IMR-90 (cell line): ENCODE measurements at regions not wholly inside any gene's neighbourhood (a gene's known extent, or its start where the extent isn't known, plus 50 kb on each side); places are given as distances from the start of the nearest gene placed in this dataset.

Experiments
- ATAC-seq: fragments of 200-7000 bp; cut with Tn5 transposase; 2 replicates; pipeline ENCODE4 v1.9.1; 2020; ENCODE audit warnings: low read depth, mild to moderate bottlenecking, moderate library complexity
- BruUV-seq: library from RNA; stranded (reverse); fragments of 400-500 nt; replicated peaks from 2 replicates; lab custom pipeline; 2021; lab: Mats Ljungman, UMichigan
- CTCF ChIA-PET: fragments of 300-600 bp; formaldehyde crosslinking; extraction: SDS; loops from one replicate; lab custom pipeline; 2021; ENCODE audit warnings: antibody characterized with exemption; lab: Yijun Ruan, JAX
- POLR2A ChIA-PET: fragments of 300-600 bp; sonication (Branson Sonifier 250); formaldehyde crosslinking; loops from one replicate; lab custom pipeline; 2022; ENCODE audit warnings: antibody characterized with exemption; ENCODE audit not compliant: unreplicated experiment; lab: Charles Lee
- DNase-seq: peaks from one replicate; pipeline ENCODE4 v3.0.0; 2013
- H2AFZ ChIP-seq: replicated peaks from 2 replicates; pipeline ENCODE3; 2013; ENCODE audit warnings: low read length, mild to moderate bottlenecking; ENCODE audit not compliant: poor library complexity
- H2AK5ac ChIP-seq: 2 replicates; pipeline ENCODE4 v1.6.1; 2013; ENCODE audit warnings: low read depth, low read length, inconsistent platforms
- H2AK9ac ChIP-seq: replicated peaks from 2 replicates; pipeline ENCODE3; 2013; ENCODE audit warnings: mild to moderate bottlenecking, low read depth, low read length, moderate library complexity; ENCODE audit not compliant: poor library complexity
- H2BK120ac ChIP-seq: 2 replicates; pipeline ENCODE4 v1.6.1; 2013; ENCODE audit warnings: low read depth, low read length, inconsistent platforms
- H2BK15ac ChIP-seq: 3 replicates; pipeline ENCODE4 v1.6.1; 2013; ENCODE audit warnings: low read depth, low read length, inconsistent platforms
- H2BK20ac ChIP-seq: 2 replicates; pipeline ENCODE4 v1.6.1; 2013; ENCODE audit warnings: low read depth, mild to moderate bottlenecking, inconsistent platforms, low read length, moderate library complexity
- H2BK5ac ChIP-seq: 2 replicates; pipeline ENCODE4 v1.6.1; 2013; ENCODE audit warnings: mild to moderate bottlenecking, low read depth, low read length, inconsistent platforms; ENCODE audit not compliant: poor library complexity, severe bottlenecking
- H3K14ac ChIP-seq: replicated peaks from 2 replicates; pipeline ENCODE4 v1.6.1; 2013; ENCODE audit warnings: low read depth, low read length, inconsistent platforms
- H3K18ac ChIP-seq: 2 replicates; pipeline ENCODE4 v1.6.1; 2013; ENCODE audit warnings: low read depth, low read length, control low read depth
- H3K23ac ChIP-seq: 2 replicates; pipeline ENCODE4 v1.6.1; 2013; ENCODE audit warnings: low read depth, low read length, inconsistent platforms
- H3K27ac ChIP-seq: 2 replicates; pipeline ENCODE4 v1.5.1; 2013; ENCODE audit warnings: mild to moderate bottlenecking, control low read depth, low read length; ENCODE audit not compliant: insufficient read depth
- H3K27me3 ChIP-seq: 2 replicates; pipeline ENCODE4 v1.6.1; 2013; ENCODE audit warnings: low read length; ENCODE audit not compliant: control insufficient read depth, insufficient read depth
- H3K36me3 ChIP-seq: 2 replicates; pipeline ENCODE4 v1.6.1; 2013; ENCODE audit warnings: low read length, mixed read lengths; ENCODE audit not compliant: control insufficient read depth, insufficient read depth
- H3K4ac ChIP-seq: 2 replicates; pipeline ENCODE4 v1.6.1; 2013; ENCODE audit warnings: low read depth, low read length, inconsistent platforms
- H3K4me1 ChIP-seq: 2 replicates; pipeline ENCODE4 v1.6.1; 2013; ENCODE audit warnings: low read length, mixed read lengths; ENCODE audit not compliant: control insufficient read depth, insufficient read depth
- H3K4me2 ChIP-seq: 2 replicates; pipeline ENCODE4 v1.6.1; 2013; ENCODE audit warnings: low read depth, mild to moderate bottlenecking, control low read depth, low read length, moderate library complexity
- H3K4me3 ChIP-seq: 2 replicates; pipeline ENCODE4 v1.5.1; 2013; ENCODE audit warnings: low read depth, mild to moderate bottlenecking, control low read depth, low read length, moderate library complexity; ENCODE audit not compliant: insufficient read depth
- H3K56ac ChIP-seq: 2 replicates; pipeline ENCODE4 v1.6.1; 2013; ENCODE audit warnings: low read length, inconsistent platforms; ENCODE audit not compliant: insufficient read depth; ENCODE audit errors: extremely low read depth
- H3K79me1 ChIP-seq, 2 experiments: 2 replicates each; pipeline ENCODE4 v1.6.1; 2013; ENCODE audit warnings: low read length in 2 of 2, inconsistent platforms in 1 of 2, low read depth in 1 of 2
- H3K9ac ChIP-seq: 2 replicates; pipeline ENCODE4 v1.6.1; 2013; ENCODE audit warnings: low read depth, low read length, control low read depth
- H3K9me1 ChIP-seq: 2 replicates; pipeline ENCODE4 v1.6.1; 2013; ENCODE audit warnings: low read length, inconsistent platforms; ENCODE audit not compliant: insufficient read depth
- H3K9me3 ChIP-seq: 2 replicates; pipeline ENCODE4 v1.6.1; 2013; ENCODE audit warnings: low read length; ENCODE audit not compliant: control insufficient read depth, insufficient read depth
- H4K20me1 ChIP-seq: 2 replicates; pipeline ENCODE4 v1.6.1; 2013; ENCODE audit warnings: low read length, inconsistent platforms; ENCODE audit not compliant: insufficient read depth
- H4K5ac ChIP-seq: 2 replicates; pipeline ENCODE4 v1.6.1; 2013; ENCODE audit warnings: mild to moderate bottlenecking, low read depth, low read length, control low read depth
- H4K8ac ChIP-seq, 2 experiments: 2 replicates each; pipeline ENCODE4 v1.6.1; 2013; ENCODE audit warnings: low read depth in 2 of 2, low read length in 2 of 2, control low read depth in 1 of 2, inconsistent platforms in 1 of 2
- H4K91ac ChIP-seq: 2 replicates; pipeline ENCODE4 v1.6.1; 2013; ENCODE audit warnings: low read depth, low read length, inconsistent platforms; ENCODE audit not compliant: insufficient read depth
- CHD1 ChIP-seq: IDR thresholded peaks from 2 replicates; pipeline ENCODE4 v1.6.1; 2012; ENCODE audit warnings: low read depth, low read length, improper control_type of control experiment
- MXI1 ChIP-seq: IDR thresholded peaks from 2 replicates; pipeline ENCODE4 v1.6.1; 2012; ENCODE audit warnings: low read depth, mild to moderate bottlenecking, low read length, moderate library complexity, borderline replicate concordance
- NFE2L2 ChIP-seq: fragments of 150-350 bp; IDR thresholded peaks from 2 replicates; pipeline ENCODE4 v1.6.1; 2016; ENCODE audit warnings: low read depth, mild to moderate bottlenecking, low read length
- POLR2A ChIP-seq: IDR thresholded peaks from 2 replicates; pipeline ENCODE4 v1.6.1; 2012; ENCODE audit warnings: mild to moderate bottlenecking, low read depth, low read length
- RFX5 ChIP-seq: IDR thresholded peaks from 2 replicates; pipeline ENCODE4 v1.8.0; 2012; ENCODE audit warnings: low read depth, mild to moderate bottlenecking, low read length, moderate library complexity
- WGBS, 2 experiments: methylation state at CpG; one replicate each; pipeline versions ENCODE4 v1.1.5 to v1.1.7; 2013; ENCODE audit warnings: missing lambda C conversion rate in 2 of 2; ENCODE audit not compliant: insufficient read length in 1 of 2; ENCODE audit errors: extremely low coverage in 2 of 2; 5-methylcytosine and 5-hydroxymethylcytosine counted together
- dilution Hi-C: fragments of 300-500 bp; cut with HindIII; formaldehyde crosslinking; loops from one replicate; pipeline ENCODE4 v1.14.3; 2018; ENCODE audit warnings: low sequenced_read_pairs; ENCODE audit not compliant: unreplicated experiment
- in situ Hi-C: fragments of 300-500 bp; cut with MboI; formaldehyde crosslinking; loops from 3 replicates; pipeline ENCODE4 v1.14.3; 2019; ENCODE audit warnings: low sequenced_read_pairs, inconsistent platforms, mixed read lengths
- intact Hi-C: fragments of 100-400 bp; cut with micrococcal nuclease; formaldehyde crosslinking; loops from 2 replicates; pipeline ENCODE4 v1.10.0; 2022
- TF ChIP-seq, protein P1 (sequence below): fragments of 150-350 bp; IDR thresholded peaks from 2 replicates; pipeline ENCODE4 v1.6.1; 2017; ENCODE audit warnings: mild to moderate bottlenecking, antibody characterized with exemption, low read length, low read depth
- TF ChIP-seq, protein P2 (sequence below): fragments of 150-350 bp; IDR thresholded peaks from 2 replicates; pipeline ENCODE4 v1.6.1; 2016; ENCODE audit warnings: low read depth, mild to moderate bottlenecking, low read length, moderate library complexity, borderline replicate concordance

DNA sequence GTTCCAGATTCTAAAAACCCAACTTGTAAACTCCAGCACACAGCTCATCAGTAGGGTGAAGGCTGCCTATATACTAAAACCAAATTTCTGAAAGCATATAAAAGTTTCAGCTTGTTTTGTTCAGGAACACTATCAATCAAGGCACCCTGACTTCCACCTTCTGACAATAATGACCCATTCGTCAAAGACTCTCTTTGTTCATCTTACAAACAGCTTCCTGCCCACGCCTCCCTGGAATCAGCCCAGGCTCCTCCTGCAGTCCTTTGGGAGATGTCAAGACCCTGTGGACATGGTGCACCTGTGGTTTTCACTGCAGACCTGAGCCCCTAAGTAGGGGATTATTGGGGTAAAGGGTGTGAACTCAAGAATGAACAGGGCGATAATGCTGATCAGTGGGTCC, 178.9 kb upstream of the CAMK1G start:
- no TSS peak for BruUV-seq
- Histone ChIP-seq H3K4me2 (no peak overlapping the region), H4K20me1 (no peaks in the 10 kb centered on the region), H4K91ac (0 out of 2 replicates have a peak overlapping the region, but pooled peaks have one; percentile 43), H2AFZ (peak overlapping the region; percentile 29), H3K18ac (peak overlapping the region; percentile 23; the same call in 1 of the 2 replicates), H2BK15ac (peak overlapping the region; percentile 29; the same call in 1 of the 3 replicates), H3K27me3 (no peaks in the 10 kb centered on the region), H3K4ac (peak overlapping the region; percentile 34; the same call in 1 of the 2 replicates), H3K9me1 (no peaks in the 10 kb centered on the region; the same call in 1 of the 2 replicates), H3K79me1 (no peaks in the 10 kb centered on the region), H3K4me1 (peaks cover 14% of the 10 kb centered on the region), H3K36me3 (no peaks in the 10 kb centered on the region), H4K5ac (no peak overlapping the region), H2BK20ac (peak overlapping the region; percentile 43; the same call in 1 of the 2 replicates), H2BK120ac (peak overlapping the region; percentile 11; the same call in 1 of the 2 replicates), H2BK5ac (peak overlapping the region; percentile 28), H2AK5ac (no peak overlapping the region), H3K9ac (no peak overlapping the region), H3K56ac (no peak overlapping the region), H3K4me3 (no peak overlapping the region), H2AK9ac (no peak overlapping the region), H3K27ac (no peak overlapping the region), H4K8ac (0 out of 4 replicates have a peak overlapping the region, but pooled peaks of 1 of the 2 experiments have one; percentile 7), H3K14ac (0 out of 2 replicates have a peak overlapping the region, but pooled peaks have one; percentile 40), H3K23ac (no peak overlapping the region), H3K9me3 (peaks cover 2% of the 10 kb centered on the region; the same call in 1 of the 2 replicates)
- TF ChIP-seq, protein P1, sequence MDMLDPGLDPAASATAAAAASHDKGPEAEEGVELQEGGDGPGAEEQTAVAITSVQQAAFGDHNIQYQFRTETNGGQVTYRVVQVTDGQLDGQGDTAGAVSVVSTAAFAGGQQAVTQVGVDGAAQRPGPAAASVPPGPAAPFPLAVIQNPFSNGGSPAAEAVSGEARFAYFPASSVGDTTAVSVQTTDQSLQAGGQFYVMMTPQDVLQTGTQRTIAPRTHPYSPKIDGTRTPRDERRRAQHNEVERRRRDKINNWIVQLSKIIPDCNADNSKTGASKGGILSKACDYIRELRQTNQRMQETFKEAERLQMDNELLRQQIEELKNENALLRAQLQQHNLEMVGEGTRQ: no peak
- TF ChIP-seq, protein P2, sequence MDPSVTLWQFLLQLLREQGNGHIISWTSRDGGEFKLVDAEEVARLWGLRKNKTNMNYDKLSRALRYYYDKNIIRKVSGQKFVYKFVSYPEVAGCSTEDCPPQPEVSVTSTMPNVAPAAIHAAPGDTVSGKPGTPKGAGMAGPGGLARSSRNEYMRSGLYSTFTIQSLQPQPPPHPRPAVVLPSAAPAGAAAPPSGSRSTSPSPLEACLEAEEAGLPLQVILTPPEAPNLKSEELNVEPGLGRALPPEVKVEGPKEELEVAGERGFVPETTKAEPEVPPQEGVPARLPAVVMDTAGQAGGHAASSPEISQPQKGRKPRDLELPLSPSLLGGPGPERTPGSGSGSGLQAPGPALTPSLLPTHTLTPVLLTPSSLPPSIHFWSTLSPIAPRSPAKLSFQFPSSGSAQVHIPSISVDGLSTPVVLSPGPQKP: no peak
- no peak for TF ChIP-seq CHD1
- no peak for TF ChIP-seq RFX5
- TF ChIP-seq NFE2L2: no peak
- no peak for TF ChIP-seq MXI1
- TF ChIP-seq POLR2A: no peak
- in situ Hi-C loops (no loop called here), intact Hi-C loops (no loop called here), dilution Hi-C loops (no loop called here)
- CTCF ChIA-PET: interaction anchor here (0.5 to 1.8 kb wide), 4 partner anchors 21 to 979 kb away, joined by 3 to 5 read pairs (median 4); no protein-coding TSS in a partner anchor
- 61% methylated on average over 2 of the region's 3 CpGs; no CpG with 5 or more reads in 1 of the 2 experiments for WGBS, 2 experiments
- DNase-seq: no peak
- POLR2A ChIA-PET: no interaction called here
- ATAC-seq: no peak
